ENCODE measurements at regions not wholly inside any gene's neighbourhood (a gene's known extent, or its start where the extent isn't known, plus 50 kb on each side); places are given as distances from the start of the nearest gene placed in this dataset.
"Not testable (repeated sequence)": the region's sequence is repeated elsewhere in the genome, so short reads cannot be mapped to it uniquely, and the experiment has no call there.

- H3K36me3 ChIP-seq (ENCODE audit: control insufficient read depth in 1 of 2, insufficient read depth in 2 of 2, low read length in 2 of 2): no peaks in the 10 kb centered on the region
- no peaks in the 10 kb centered on the region for H3K27me3 ChIP-seq (ENCODE audit: control insufficient read depth in 1 of 2, insufficient read depth in 2 of 2, low read length in 2 of 2)
- no peak overlapping the region for H3K4me3 ChIP-seq (ENCODE audit: low read depth in 1 of 2, low read length in 2 of 2)
- H3K9me3 ChIP-seq (ENCODE audit: control insufficient read depth in 1 of 2, low read length in 2 of 2): peaks cover 0 to 8% of the 10 kb centered on the region in 2 donors
- H3K4me1 ChIP-seq (ENCODE audit: control insufficient read depth in 1 of 2, insufficient read depth in 2 of 2, low read length in 2 of 2): no peaks in the 10 kb centered on the region
- H3K27ac ChIP-seq (ENCODE audit: low read depth, low read length): no peak overlapping the region
- no peak overlapping the region for H3K9ac ChIP-seq (ENCODE audit: low read depth in 1 of 2, low read length in 2 of 2)
Measured at GRCh38 chr6:4243237-4243636, 107.9 kb upstream of the ECI2 start.

DNA sequence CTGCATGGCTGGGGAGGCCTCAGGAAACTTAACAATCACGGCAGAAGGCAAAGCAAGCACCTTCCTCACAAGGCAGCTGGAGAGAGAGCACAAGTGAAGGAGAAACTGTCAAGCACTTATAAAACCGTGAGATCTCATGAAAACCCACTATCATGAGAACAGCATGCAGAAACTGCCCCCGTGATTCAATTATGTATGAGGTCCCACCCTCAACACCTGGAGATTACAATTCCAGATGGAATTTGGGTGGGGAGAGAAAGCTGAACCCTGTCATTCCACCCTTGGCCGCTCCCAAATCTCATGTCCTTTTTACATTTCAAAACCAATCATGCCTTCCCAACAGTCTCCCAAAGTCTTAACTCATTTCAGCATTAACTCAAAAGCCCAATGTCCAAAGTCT lies 107.2 kb upstream of the ECI2 start:
- H3K9me3 ChIP-seq (ENCODE audit: control insufficient read depth in 1 of 2, low read length in 2 of 2): peaks cover 0 to 8% of the 10 kb centered on the region in 2 donors
- no peaks in the 10 kb centered on the region for H3K36me3 ChIP-seq (ENCODE audit: control insufficient read depth in 1 of 2, insufficient read depth in 2 of 2, low read length in 2 of 2)
- H3K4me3 ChIP-seq (ENCODE audit: low read depth in 1 of 2, low read length in 2 of 2): no peak overlapping the region
- H3K27me3 ChIP-seq (ENCODE audit: control insufficient read depth in 1 of 2, insufficient read depth in 2 of 2, low read length in 2 of 2): no peaks in the 10 kb centered on the region
- H3K27ac ChIP-seq (ENCODE audit: low read depth, low read length): no peak overlapping the region
- H3K4me1 ChIP-seq (ENCODE audit: control insufficient read depth in 1 of 2, insufficient read depth in 2 of 2, low read length in 2 of 2): no peaks in the 10 kb centered on the region
- no peak overlapping the region for H3K9ac ChIP-seq (ENCODE audit: low read depth in 1 of 2, low read length in 2 of 2)

DNA sequence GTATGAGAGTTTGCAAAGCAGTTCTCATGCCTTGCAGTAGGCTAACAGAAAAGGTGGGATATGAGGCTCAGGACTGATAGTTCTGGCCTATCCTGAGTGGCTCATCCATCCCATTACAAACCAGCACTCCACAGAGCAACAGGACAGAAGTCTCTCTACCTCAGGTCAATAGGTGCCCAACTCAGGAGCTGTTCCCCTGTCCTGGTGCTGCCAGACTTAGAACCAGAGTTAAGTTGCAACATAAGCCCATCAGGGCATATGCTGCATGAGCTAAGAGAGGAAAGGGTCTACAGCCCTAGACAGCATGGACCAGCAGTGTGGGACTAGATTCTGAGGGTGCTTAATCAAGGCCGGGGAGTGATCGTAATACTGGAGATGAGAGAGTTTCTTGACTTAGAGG lies 104.8 kb upstream of the ECI2 start:
- no peak overlapping the region for H3K27ac ChIP-seq (ENCODE audit: low read depth, low read length)
- peaks cover 0 to 8% of the 10 kb centered on the region in 2 donors for H3K9me3 ChIP-seq (ENCODE audit: control insufficient read depth in 1 of 2, low read length in 2 of 2)

GRCh38 chr6:4225161-4225872 lies 89.9 kb upstream of the ECI2 start:
- no peak overlapping the region for H3K4me3 ChIP-seq (ENCODE audit: low read depth in 1 of 2, low read length in 2 of 2)
- no peak overlapping the region for H3K27ac ChIP-seq (ENCODE audit: low read depth, low read length)
- no peaks in the 10 kb centered on the region for H3K9me3 ChIP-seq (ENCODE audit: control insufficient read depth in 1 of 2, low read length in 2 of 2)
- peaks cover 0 to 6% of the 10 kb centered on the region in 2 donors for H3K4me1 ChIP-seq (ENCODE audit: control insufficient read depth in 1 of 2, insufficient read depth in 2 of 2, low read length in 2 of 2)
- H3K27me3 ChIP-seq (ENCODE audit: control insufficient read depth in 1 of 2, insufficient read depth in 2 of 2, low read length in 2 of 2): peaks cover 0 to 4% of the 10 kb centered on the region in 2 donors
- no peak overlapping the region for H3K9ac ChIP-seq (ENCODE audit: low read depth in 1 of 2, low read length in 2 of 2)
- H3K36me3 ChIP-seq (ENCODE audit: control insufficient read depth in 1 of 2, insufficient read depth in 2 of 2, low read length in 2 of 2): no peaks in the 10 kb centered on the region

More for the DNA sequence above, 104.8 kb upstream of the ECI2 start:
- Histone ChIP-seq H3K4me3 (ENCODE audit: low read depth in 1 of 2, low read length in 2 of 2) (no peak overlapping the region), H3K9ac (ENCODE audit: low read depth in 1 of 2, low read length in 2 of 2) (no peak overlapping the region), H3K4me1 (ENCODE audit: control insufficient read depth in 1 of 2, insufficient read depth in 2 of 2, low read length in 2 of 2) (peaks cover 0 to 2% of the 10 kb centered on the region in 2 donors), H3K27me3 (ENCODE audit: control insufficient read depth in 1 of 2, insufficient read depth in 2 of 2, low read length in 2 of 2) (no peaks in the 10 kb centered on the region), H3K36me3 (ENCODE audit: control insufficient read depth in 1 of 2, insufficient read depth in 2 of 2, low read length in 2 of 2) (no peaks in the 10 kb centered on the region)

DNA sequence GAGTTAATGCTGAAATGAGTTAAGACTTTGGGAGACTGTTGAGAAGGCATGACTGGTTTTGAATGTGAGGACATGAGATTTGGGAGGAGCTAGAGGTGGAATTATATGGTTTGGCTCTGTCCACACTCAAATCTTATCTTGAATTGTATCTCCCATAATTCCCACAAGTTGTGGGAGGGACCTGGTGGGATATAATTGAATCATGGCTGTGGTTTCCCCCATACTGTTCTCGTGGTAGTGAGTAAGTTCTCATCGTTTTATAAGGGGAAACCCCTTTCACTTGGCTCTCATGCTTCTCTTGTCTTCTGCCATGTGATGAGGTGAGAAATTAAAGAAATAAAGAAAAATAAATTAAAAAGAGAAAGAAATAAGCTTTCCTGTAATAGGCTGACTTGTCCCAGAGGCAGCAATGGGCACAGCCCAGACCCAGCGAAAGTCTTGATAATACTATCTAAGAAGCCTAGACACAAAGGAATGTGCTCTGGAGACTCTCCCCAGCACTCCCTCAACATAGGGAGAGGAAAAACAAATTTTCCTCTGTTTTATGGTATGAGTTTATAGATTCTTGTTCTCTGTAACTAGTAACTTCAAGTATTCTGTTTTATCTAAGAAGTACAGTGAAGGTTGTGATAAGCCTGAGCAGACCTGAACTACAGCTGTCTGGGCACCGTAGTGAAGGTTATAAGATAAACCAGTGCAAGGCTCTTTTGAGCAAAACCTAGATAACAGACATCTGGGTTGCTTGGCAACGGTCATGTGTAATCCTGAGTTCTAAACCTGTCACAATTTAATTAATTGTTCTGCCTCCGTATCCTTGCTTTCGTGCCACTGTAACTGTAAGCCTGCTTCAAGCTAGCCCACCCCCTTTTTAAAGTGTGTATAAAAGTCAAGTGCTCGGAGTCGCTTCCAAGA lies 88.9 kb upstream of the ECI2 start:
- peaks cover 0 to 6% of the 10 kb centered on the region in 2 donors for H3K4me1 ChIP-seq (ENCODE audit: control insufficient read depth in 1 of 2, insufficient read depth in 2 of 2, low read length in 2 of 2)
- H3K4me3 ChIP-seq (ENCODE audit: low read depth in 1 of 2, low read length in 2 of 2): no peak overlapping the region
- H3K36me3 ChIP-seq (ENCODE audit: control insufficient read depth in 1 of 2, insufficient read depth in 2 of 2, low read length in 2 of 2): no peaks in the 10 kb centered on the region
- H3K27ac ChIP-seq (ENCODE audit: low read depth, low read length): no peak overlapping the region
- no peak overlapping the region for H3K9ac ChIP-seq (ENCODE audit: low read depth in 1 of 2, low read length in 2 of 2)
- H3K27me3 ChIP-seq (ENCODE audit: control insufficient read depth in 1 of 2, insufficient read depth in 2 of 2, low read length in 2 of 2): peaks cover 0 to 4% of the 10 kb centered on the region in 2 donors
- no peaks in the 10 kb centered on the region for H3K9me3 ChIP-seq (ENCODE audit: control insufficient read depth in 1 of 2, low read length in 2 of 2)

- H3K27me3 ChIP-seq (ENCODE audit: control insufficient read depth in 1 of 2, insufficient read depth in 2 of 2, low read length in 2 of 2): peaks cover 0 to 4% of the 10 kb centered on the region in 2 donors
- H3K4me1 ChIP-seq (ENCODE audit: control insufficient read depth in 1 of 2, insufficient read depth in 2 of 2, low read length in 2 of 2): peaks cover 0 to 6% of the 10 kb centered on the region in 2 donors
- H3K36me3 ChIP-seq (ENCODE audit: control insufficient read depth in 1 of 2, insufficient read depth in 2 of 2, low read length in 2 of 2): no peaks in the 10 kb centered on the region
- no peak overlapping the region for H3K27ac ChIP-seq (ENCODE audit: low read depth, low read length)
- H3K9ac ChIP-seq (ENCODE audit: low read depth in 1 of 2, low read length in 2 of 2): no peak overlapping the region
- no peak overlapping the region for H3K4me3 ChIP-seq (ENCODE audit: low read depth in 1 of 2, low read length in 2 of 2)
- H3K9me3 ChIP-seq (ENCODE audit: control insufficient read depth in 1 of 2, low read length in 2 of 2): no peaks in the 10 kb centered on the region
Measured at GRCh38 chr6:4220558-4220957, 85.2 kb upstream of the ECI2 start.

GRCh38 chr6:4218619-4219317 lies 83.4 kb upstream of the ECI2 start:
- not testable (repeated sequence) for H3K9me3 ChIP-seq (ENCODE audit: control insufficient read depth in 1 of 2, low read length in 2 of 2); H3K36me3 ChIP-seq (ENCODE audit: control insufficient read depth in 1 of 2, insufficient read depth in 2 of 2, low read length in 2 of 2)

DNA sequence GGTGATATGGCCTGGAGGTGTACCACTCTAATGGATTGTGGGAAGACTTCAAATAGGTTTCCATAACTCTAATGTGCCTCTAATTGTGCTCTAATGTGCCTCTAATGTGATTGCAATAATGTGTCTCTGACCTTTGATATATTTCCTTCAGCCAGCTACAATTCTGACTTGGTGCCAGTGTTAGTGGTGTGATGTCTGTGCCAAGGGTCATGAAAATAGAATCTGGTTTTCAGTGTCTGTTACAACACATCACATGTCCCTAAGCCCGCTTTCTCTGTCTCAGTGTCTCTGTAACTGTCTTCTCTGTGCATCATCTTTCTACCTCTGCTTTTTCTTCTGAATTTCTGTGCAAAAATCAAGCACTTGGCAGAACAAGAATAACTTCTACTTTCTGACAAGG lies 77.2 kb upstream of the ECI2 start:
- H3K27me3 ChIP-seq (ENCODE audit: control insufficient read depth in 1 of 2, insufficient read depth in 2 of 2, low read length in 2 of 2): no peaks in the 10 kb centered on the region
- no peak overlapping the region for H3K4me3 ChIP-seq (ENCODE audit: low read depth in 1 of 2, low read length in 2 of 2)
- no peaks in the 10 kb centered on the region for H3K36me3 ChIP-seq (ENCODE audit: control insufficient read depth in 1 of 2, insufficient read depth in 2 of 2, low read length in 2 of 2)
- no peak overlapping the region for H3K9ac ChIP-seq (ENCODE audit: low read depth in 1 of 2, low read length in 2 of 2)
- no peak overlapping the region for H3K27ac ChIP-seq (ENCODE audit: low read depth, low read length)
- H3K9me3 ChIP-seq (ENCODE audit: control insufficient read depth in 1 of 2, low read length in 2 of 2): peaks cover 9 to 10% of the 10 kb centered on the region in 2 donors
- no peaks in the 10 kb centered on the region for H3K4me1 ChIP-seq (ENCODE audit: control insufficient read depth in 1 of 2, insufficient read depth in 2 of 2, low read length in 2 of 2)

More at GRCh38 chr6:4218619-4219317, 83.4 kb upstream of the ECI2 start:
- H3K4me3 ChIP-seq (ENCODE audit: low read depth in 1 of 2, low read length in 2 of 2); H3K9ac ChIP-seq (ENCODE audit: low read depth in 1 of 2, low read length in 2 of 2); H3K27ac ChIP-seq (ENCODE audit: low read depth, low read length); H3K4me1 ChIP-seq (ENCODE audit: control insufficient read depth in 1 of 2, insufficient read depth in 2 of 2, low read length in 2 of 2); H3K27me3 ChIP-seq (ENCODE audit: control insufficient read depth in 1 of 2, insufficient read depth in 2 of 2, low read length in 2 of 2): not testable (repeated sequence)

- no peak overlapping the region for H3K9ac ChIP-seq (ENCODE audit: low read depth in 1 of 2, low read length in 2 of 2)
- no peaks in the 10 kb centered on the region for H3K4me1 ChIP-seq (ENCODE audit: control insufficient read depth in 1 of 2, insufficient read depth in 2 of 2, low read length in 2 of 2)
Measured at GRCh38 chr6:4210629-4211419, 75.4 kb upstream of the ECI2 start.

More at GRCh38 chr6:4210629-4211419, 75.4 kb upstream of the ECI2 start:
- peaks cover 9 to 10% of the 10 kb centered on the region in 2 donors for H3K9me3 ChIP-seq (ENCODE audit: control insufficient read depth in 1 of 2, low read length in 2 of 2)
- H3K36me3 ChIP-seq (ENCODE audit: control insufficient read depth in 1 of 2, insufficient read depth in 2 of 2, low read length in 2 of 2): no peaks in the 10 kb centered on the region
- no peak overlapping the region for H3K4me3 ChIP-seq (ENCODE audit: low read depth in 1 of 2, low read length in 2 of 2)
- no peaks in the 10 kb centered on the region for H3K27me3 ChIP-seq (ENCODE audit: control insufficient read depth in 1 of 2, insufficient read depth in 2 of 2, low read length in 2 of 2)
- no peak overlapping the region for H3K27ac ChIP-seq (ENCODE audit: low read depth, low read length)

All from duodenal mucosa (tissue), 2 donors.